NCI-H2029 (cell line): ENCODE measurements at regions not wholly inside any gene's neighbourhood (a gene's known extent, or its start where the extent isn't known, plus 50 kb on each side); places are given as distances from the start of the nearest gene placed in this dataset.

ENCODE experiments used
- DNase-seq: peaks from one replicate; lab custom pipeline; 2025; lab: John Stamatoyannopoulos, UW

- no peak for DNase-seq
These were observed 136.2 kb downstream of the ZC3H11B start for GRCh38 chr1:219476716-219477115.

DNA sequence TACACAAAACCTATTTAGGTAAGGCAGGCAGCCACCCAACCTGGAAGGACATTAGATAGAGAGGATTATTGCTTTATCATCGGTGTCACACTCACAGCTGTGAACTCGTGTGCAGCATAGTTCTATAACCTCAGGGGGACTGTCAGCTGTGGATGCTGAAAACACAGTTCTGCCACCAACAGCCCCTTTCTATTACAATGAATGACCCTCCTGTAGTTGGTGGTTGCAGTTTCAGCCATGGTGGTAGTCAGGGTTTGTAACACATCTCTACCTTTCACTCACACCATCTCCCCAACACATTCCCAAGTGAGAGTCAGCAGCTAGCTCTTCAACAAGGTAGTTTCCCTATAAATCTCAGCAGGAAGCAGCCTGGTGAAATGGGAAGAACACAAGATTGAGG, 136.8 kb downstream of the ZC3H11B start:
- no peak for DNase-seq

DNA sequence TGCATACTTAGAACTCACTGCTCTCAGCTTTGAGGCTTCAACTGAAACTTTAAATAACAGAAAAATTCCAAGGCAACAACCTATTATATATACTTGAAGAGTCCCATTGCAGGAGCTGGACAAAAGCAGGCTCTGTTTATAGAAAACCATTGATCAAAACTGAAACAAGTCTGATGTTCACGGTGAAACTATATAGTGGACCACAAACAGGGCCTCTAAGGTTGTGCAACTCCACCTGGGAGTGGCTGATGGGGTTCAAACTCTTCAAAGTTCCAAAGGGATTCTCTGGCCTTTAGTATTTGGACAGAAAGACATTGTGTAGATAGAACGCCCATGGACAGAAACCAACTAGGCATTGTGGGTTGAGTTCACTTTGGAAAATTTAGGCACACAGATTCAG, 140.3 kb downstream of the ZC3H11B start:
- DNase-seq, result no peak

DNA sequence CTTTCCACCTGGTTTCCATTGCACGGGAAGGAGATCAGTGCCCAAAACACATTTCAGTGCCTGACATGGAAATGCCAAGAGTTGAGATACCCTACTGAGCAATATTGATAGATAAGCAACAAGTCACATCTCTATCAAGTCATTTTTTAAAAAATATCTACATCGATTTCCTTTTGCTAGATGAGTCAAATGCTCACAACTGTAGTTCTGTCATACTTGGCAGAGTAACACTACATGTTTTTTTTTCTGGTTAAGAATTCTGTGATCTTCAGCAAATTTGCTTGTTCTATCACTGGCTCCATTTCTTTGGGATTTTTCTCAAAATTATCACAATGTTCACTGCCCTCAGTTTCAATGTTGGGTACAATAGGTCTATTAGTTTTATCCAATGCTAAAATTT, 145.4 kb downstream of the ZC3H11B start:
- DNase-seq, result no peak

DNA sequence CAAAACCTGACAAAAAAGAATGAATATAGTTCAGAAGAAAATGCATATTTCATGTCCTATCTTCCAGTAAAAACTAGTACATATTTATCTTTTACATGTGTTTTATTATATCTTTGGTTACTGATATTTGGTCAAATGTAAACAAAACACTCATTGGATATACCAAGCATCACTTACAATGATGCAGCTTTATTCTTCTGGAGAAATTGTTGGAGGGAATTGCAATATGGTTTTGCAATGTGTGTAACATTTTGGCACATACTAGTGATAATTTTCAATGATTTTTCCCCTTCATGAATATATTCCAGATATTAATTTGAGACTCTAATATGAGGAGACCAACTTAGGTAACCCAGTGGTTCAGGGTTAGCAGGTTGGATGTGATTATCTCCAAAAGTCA, 146.1 kb downstream of the ZC3H11B start:
- DNase-seq, result no peak

DNA sequence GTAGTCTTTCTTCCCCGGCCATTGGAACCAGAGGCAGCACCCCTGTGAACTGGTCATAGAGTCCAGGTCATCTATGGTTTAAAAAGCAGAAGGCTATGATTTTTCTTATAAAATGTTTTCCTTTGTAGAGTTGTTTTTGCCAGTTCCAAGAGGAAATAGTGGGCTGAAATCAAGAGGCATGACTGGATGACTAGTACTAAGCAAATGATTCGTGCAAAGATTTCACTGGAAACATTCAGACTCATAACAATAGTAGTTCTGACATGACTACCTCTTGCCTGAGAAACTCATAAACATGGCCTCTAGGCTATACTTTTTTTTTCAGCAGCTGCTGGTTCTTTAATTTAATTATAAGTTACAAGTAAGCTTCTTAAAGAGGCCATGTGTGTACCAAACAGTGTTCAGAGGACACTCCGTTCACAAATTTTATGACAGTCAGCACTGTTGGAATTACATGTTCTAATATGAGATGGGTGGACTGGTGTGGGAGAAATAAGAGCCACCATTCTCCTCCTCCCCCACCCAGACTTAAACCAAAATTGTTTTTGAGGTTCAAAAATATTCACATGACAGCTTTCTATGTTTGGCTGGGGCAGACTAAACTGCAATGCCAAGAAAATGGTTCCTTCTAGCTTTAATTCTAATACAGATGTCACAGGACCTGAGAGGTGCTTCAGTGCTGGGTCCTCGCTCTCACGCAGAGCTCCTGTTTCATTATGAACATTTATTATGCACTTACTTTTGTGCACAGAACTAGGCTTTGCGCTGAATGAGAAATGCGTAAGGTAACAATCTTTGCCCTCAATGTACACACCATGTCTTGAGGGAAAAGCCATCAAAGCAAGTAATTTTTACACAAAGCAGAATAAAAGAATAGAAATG, 147.5 kb downstream of the ZC3H11B start:
- DNase-seq, result no peak

DNA sequence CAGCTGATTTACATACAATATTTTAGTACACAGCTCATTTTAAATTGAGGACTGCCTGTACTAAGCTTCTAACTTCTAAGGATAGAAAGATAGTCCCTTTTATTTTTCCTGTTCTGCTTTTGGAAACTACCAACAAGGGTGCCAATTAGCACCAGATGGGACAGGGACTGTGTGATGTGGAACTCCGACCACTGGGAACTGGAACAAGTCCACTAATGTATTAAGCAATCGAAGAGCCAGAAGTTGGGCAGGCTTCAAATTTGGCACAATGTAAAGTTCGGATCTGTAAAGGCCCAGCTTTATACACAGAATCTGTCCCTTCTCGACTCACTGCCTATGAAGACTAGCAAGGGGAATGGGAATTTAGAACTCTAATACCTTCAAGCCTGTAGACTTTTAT, 149.3 kb downstream of the ZC3H11B start:
- no peak for DNase-seq

DNA sequence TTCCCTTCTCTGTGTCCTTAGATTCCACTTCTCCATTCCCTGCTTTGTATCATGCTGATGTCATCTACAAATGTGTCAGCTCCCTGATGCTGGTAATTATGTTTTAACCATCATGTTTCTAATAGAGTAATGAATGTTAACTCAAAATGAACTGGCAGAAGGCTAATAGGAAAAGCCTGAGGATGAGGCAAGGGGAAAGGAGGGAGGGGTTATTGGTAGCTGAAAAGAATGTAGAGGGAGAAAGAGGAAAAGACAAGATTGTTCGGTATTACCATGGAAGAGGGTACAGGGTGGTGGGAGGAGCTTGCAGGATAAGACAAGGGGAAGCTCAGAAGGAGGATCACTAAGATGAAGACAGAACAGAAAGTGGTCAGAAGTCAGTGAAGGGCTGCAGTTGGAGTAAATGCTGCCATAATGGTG, 150.9 kb downstream of the ZC3H11B start:
- no peak for DNase-seq

DNA sequence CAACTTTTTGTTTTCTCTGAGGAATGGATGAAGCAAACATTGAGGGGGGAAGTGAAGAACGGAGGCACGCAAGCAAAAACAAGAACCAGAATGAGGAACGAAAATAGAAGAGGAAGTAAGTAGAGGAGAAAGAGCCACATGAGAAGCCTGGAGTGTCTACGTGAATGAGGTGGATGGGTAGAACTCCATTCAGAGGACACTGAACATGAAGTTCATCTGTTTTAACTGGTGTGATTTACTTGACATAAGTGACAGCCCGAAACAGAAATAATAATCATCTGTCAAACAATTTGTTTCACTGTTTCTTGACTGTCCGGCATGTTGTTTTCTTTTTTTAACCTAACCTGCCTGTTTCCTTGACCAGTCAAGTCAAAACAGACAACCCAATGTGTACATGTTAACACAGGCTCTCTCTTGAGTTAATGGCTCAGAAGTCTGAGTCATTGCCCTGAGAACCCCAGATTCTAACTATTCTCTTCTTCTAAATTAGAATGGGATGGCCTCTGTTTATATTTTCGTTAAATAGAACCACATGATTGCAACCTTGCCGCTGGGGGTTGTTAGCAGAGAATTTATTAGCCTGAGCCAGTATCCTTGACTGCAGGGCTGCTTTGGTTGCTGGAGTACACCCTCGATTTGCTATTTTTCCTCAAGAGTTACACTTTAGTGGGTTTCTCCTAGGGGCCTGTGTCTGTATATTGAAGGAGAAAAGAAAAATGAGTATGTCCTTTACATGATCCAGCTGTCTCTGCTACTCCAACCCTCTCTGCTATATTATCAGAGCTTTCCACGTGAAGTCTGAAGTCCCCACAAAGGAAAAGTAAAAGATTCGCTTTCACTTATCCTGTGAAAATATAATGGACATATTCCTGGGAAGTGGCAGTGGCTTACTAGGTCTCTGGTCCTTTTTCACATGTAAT, 151.7 kb downstream of the ZC3H11B start:
- no peak for DNase-seq

DNA sequence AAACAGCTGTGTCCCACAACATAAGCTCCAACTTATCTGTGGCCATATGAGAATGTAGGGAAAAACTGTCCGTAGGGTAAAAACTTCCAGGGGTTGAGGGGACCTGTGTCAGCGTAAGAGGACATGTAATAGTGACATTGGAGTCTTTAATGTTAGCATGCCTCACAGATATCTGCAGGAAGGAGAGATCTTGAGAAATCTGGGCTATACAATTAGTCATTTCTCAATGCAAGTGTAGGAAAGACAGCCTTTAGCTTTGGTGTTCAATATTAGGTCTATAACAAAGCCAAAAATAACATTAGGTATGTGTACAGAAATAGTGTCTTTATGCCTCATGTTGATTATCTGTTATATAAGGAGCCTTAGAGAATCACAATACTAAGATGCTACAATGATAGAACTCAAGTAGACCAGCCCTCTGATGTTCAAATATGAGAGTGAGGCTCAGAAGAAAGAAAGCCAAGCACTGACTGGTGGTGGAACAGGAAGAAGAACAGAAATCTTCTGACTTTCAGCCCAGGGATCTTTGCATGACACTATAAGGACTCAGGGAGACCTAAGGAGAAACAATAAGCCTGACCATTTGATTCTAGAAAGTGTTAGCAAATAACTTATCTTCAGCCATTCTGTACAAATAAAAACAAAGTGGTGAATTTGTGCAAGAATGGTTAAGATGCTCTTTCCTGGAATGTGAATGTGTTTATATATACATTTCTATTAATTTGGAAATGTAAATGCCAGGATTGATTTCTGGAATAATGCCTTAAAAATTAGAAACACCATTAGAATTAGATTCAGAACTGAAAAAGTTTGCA, 152.6 kb downstream of the ZC3H11B start:
- DNase-seq, result no peak

- no peak for DNase-seq
These were observed 153.4 kb downstream of the ZC3H11B start for GRCh38 chr1:219459351-219460080.

DNA sequence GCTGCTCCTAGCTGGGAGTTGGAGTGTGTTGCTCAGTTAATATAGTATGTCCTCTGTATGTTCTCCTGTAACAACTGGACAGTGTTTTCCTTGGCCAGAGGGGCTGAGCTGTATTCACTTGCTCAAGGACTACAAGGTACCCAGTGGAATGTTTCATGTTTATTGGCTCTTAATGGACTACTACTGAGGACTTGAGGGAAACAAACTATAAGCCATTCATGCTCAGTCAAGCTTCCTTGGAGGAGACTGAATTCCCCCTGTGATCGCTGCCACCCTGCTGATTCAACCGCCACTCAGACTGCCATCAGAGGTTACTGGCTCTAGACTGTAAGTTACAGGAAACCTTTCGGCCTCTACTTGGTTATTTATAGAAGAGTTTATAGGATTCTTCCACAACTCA, 166.6 kb downstream of the ZC3H11B start:
- DNase-seq, result no peak

GRCh38 chr1:219445864-219446263, 167.0 kb downstream of the ZC3H11B start:
- no peak for DNase-seq

GRCh38 chr1:219444474-219444873, 168.4 kb downstream of the ZC3H11B start:
- DNase-seq, result no peak

DNA sequence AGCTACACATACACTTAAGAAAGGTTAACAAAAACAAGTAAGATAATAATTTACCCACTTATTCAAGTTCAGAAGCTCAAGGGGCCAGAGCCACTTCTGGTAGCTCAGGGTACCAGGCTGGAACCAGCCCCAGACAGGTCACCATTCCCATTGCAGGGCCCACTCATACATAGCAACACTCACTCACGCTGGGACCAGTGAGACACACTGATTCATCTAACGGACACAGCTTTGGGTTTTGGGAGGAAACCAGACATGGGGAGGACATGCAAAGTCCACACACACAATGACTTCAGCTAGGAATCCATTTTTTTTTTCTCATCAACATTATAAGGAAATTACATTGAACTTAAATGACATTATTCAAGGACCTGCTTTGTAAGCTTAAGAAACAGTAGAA, 169.1 kb downstream of the ZC3H11B start:
- no peak for DNase-seq

DNA sequence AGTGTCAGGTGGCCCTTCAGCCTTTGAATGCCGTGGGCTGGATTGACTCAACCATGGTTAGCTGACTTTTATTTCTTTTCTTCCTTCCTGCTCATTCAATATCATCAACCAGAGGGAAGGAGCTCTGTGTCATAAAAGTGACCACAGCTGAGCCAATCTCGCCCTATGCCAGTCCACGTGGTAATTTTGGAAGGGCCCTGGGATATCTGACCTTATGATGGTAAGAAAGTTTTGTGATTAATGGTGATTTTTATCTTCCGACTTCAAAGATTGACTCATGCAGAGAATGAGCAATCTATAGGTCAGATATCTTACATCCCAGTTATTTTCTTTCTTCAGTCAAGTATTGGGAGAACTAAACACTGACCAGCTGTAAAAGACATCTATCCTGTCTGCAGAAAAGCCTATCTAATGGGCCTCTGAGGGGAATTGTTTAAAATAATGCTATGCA, 170.3 kb downstream of the ZC3H11B start:
- no peak for DNase-seq

DNA sequence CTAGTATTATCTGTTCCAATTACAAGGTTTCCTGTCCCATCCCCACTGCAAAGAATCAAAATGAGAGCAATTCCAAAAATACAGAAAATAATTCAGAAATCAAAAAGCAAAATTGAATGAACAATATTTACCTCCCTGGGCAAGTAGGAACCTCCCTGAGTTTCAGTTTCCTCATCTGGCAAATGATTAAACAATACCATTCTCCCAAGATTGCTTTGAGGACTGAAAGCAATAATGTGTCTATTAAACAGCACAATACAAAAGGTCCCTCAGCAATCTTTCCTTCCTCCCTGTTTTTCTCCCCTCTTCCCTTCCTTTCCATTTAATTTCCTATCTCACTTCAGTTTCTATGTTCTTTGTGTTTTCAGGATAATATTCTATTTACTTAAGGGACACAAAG, 171.0 kb downstream of the ZC3H11B start:
- no peak for DNase-seq

DNA sequence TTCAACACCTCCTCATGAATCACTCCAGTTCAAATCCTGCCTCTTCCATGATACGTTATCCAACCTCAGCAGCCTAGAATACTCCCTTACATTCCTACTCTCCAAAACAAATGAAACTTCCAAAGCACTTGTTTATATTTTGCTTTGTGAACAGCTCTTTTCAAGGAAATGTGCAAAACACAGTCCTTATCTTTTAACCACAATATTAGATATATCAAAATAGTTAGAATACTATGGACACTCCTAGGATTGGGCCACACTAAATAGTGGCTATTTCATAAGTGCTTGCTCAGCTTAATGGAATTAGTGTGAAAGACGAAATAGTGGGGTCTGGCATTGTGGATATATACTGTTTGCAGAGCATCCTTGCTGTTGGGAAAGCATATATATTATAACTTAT, 173.5 kb downstream of the ZC3H11B start:
- DNase-seq, result no peak

- no peak for DNase-seq
These were observed 174.5 kb downstream of the ZC3H11B start for GRCh38 chr1:219438386-219438785.

GRCh38 chr1:219434923-219435297, 178.0 kb downstream of the ZC3H11B start:
- DNase-seq, result no peak

GRCh38 chr1:219434285-219434922, 178.5 kb downstream of the ZC3H11B start:
- no peak for DNase-seq
